ENCODE measurements at regions not wholly inside any gene's neighbourhood (a gene's known extent, or its start where the extent isn't known, plus 50 kb on each side); places are given as distances from the start of the nearest gene placed in this dataset.

DNA sequence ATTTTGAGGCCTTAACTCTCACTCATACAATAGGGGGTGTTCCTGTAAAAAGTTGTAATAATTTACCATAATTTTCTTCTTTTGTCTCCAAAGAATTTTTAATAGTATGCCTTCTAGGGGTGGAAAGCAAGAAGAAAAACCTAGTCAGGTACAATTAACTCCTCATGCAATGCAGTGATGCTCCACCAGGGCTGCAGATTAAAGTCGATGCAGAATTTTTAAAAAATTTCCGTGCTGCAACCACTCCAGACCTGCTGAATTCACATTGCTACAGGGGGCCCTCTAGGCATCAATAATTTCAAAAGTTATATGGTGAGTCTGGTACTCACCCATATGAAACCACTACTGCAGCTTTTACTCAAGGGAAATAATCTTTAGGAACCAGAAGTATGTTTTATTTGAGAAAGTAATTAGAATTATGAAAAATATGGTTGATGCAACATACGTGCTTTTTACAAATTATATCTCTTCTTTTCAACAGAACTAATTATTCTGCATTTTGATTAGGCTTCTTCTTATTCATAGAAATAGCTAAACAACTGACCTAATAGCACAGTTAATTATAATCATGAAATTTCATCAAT lies 353.2 kb downstream of the BCAT1 start:
- intact Hi-C loops (cut with micrococcal nuclease) = loop anchor here (5.0 kb wide), 5 partner anchors 33 to 242 kb away; no protein-coding TSS in a partner anchor
- Histone ChIP-seq H3K36me3 (replicated peaks in 1 of 2; ENCODE audit: control extremely low read depth in 1 of 2, control insufficient read depth in 1 of 2, extremely low read depth in 1 of 2, insufficient read depth in 2 of 2, low read length in 1 of 2) (no peaks in the 10 kb centered on the region), H4K20me1 (ENCODE audit: control insufficient read depth, insufficient read depth, low read length, poor library complexity, severe bottlenecking) (no peaks in the 10 kb centered on the region), H2AFZ (ENCODE audit: insufficient read depth, low read depth, low read length, poor library complexity, severe bottlenecking) (no peak overlapping the region), H3K27me3 (replicated peaks in 1 of 4; ENCODE audit: control extremely low read depth in 1 of 4, control insufficient read depth in 3 of 4, insufficient read depth in 4 of 4, low read length in 3 of 4) (no peaks in the 10 kb centered on the region), H3K4me3 (ENCODE audit: control extremely low read depth in 1 of 5, extremely low read depth in 1 of 5, insufficient read depth in 1 of 5, low read depth in 2 of 5, low read length in 4 of 5) (no peak overlapping the region), H3K27ac (ENCODE audit: low read length in 2 of 2) (no peak overlapping the region), H3K4me1 (ENCODE audit: control insufficient read depth in 2 of 2, insufficient read depth in 2 of 2, low read length in 2 of 2) (peaks cover 17 to 18% of the 10 kb centered on the region in 2 donors), H3K9ac (ENCODE audit: low read length) (no peak overlapping the region), H3K79me2 (ENCODE audit: control insufficient read depth, insufficient read depth, low read length) (no peaks in the 10 kb centered on the region), H3K4me2 (replicated peaks; ENCODE audit: low read depth, low read length, poor library complexity, severe bottlenecking) (no peak overlapping the region), H3K9me3 (ENCODE audit: control extremely low read depth in 1 of 3, control insufficient read depth in 2 of 3, insufficient read depth in 1 of 3, low read length in 2 of 3) (no peaks in the 10 kb centered on the region)
- 83% methylated on average over 1 of the region's 3 CpGs for WGBS (ENCODE audit: insufficient coverage)
- no peak for TF ChIP-seq EZH2 (IDR thresholded peaks at IDR 0.05; ENCODE audit: borderline replicate concordance, insufficient read depth, low read depth, low read length, poor library complexity, severe bottlenecking)
- peak; percentile 40 for TF ChIP-seq CTCF (IDR thresholded peaks at IDR 0.05)
- no peak overlapping the region for H3K4me3 Mint-ChIP-seq
- ATAC-seq (ENCODE audit: low read depth) (no peak), DNase-seq (no peak)
- H3K4me1 Mint-ChIP-seq = peaks cover 25% of the 10 kb centered on the region
- peaks cover 2% of the 10 kb centered on the region for H3K9me3 Mint-ChIP-seq (ENCODE audit: insufficient read depth)
- ChIA-PET CTCF (interaction anchor here (1.0 kb wide), 1 partner anchor 235 kb away, joined by 5 read pairs; no protein-coding TSS in a partner anchor), POLR2A (no interaction called here)
- no peak overlapping the region for H3K27ac Mint-ChIP-seq
- no peaks in the 10 kb centered on the region for H3K27me3 Mint-ChIP-seq

DNA sequence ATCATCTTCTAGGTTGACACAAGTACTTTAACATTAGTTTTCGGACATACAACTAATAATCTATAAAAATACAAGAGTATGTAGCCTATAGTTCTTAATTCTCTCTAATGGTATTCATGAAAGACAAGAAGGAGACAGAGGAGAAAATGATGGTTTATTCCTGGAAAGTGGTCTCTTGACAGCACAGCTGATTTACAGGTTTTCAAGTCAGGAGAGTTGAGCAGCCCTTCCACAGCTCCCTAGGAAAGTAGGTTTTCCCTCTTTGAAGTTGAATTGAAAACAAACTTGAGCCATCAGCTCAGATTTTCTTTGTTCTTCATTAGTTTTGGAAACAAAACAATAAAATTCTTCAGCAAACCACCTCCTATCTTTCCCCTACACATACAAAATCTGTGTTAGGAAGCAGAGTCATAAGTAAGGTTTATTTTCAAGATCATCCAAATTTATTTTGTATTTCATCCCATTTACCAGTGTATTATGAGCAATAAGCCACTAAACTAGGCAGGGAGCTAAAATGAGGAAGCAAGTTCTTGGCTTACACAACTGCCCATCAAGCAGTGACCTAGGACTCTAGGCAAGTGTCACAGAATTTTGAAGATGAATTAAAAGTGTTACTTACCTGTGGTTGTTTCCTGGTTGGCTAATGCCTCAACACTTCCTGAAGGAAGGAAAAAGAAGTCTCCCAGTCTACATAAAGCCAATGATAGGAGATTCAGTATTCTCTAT lies 357.0 kb downstream of the BCAT1 start:
- no peaks in the 10 kb centered on the region for H4K20me1 ChIP-seq (ENCODE audit: control insufficient read depth, insufficient read depth, low read length, poor library complexity, severe bottlenecking)
- H3K79me2 ChIP-seq (ENCODE audit: control insufficient read depth, insufficient read depth, low read length) = no peaks in the 10 kb centered on the region
- WGBS (ENCODE audit: insufficient coverage) = no CpG with 5 or more reads among the region's 1 CpG
- H3K27me3 ChIP-seq (replicated peaks in 1 of 4; ENCODE audit: control extremely low read depth in 1 of 4, control insufficient read depth in 3 of 4, insufficient read depth in 4 of 4, low read length in 3 of 4) = no peaks in the 10 kb centered on the region
- H3K27ac Mint-ChIP-seq = no peak overlapping the region
- no peak overlapping the region for H3K27ac ChIP-seq (ENCODE audit: low read length in 2 of 2)
- ATAC-seq (ENCODE audit: low read depth) (no peak), DNase-seq (no peak)
- no peak for TF ChIP-seq EZH2 (IDR thresholded peaks at IDR 0.05; ENCODE audit: borderline replicate concordance, insufficient read depth, low read depth, low read length, poor library complexity, severe bottlenecking)
- TF ChIP-seq CTCF (IDR thresholded peaks at IDR 0.05) = no peak
- H3K4me2 ChIP-seq (replicated peaks; ENCODE audit: low read depth, low read length, poor library complexity, severe bottlenecking) = no peak overlapping the region
- peaks cover 6% of the 10 kb centered on the region for H3K4me1 Mint-ChIP-seq
- no peak overlapping the region for H3K4me3 Mint-ChIP-seq
- H3K9ac ChIP-seq (ENCODE audit: low read length) = no peak overlapping the region
- H3K4me3 ChIP-seq (ENCODE audit: control extremely low read depth in 1 of 5, extremely low read depth in 1 of 5, insufficient read depth in 1 of 5, low read depth in 2 of 5, low read length in 4 of 5) = no peak overlapping the region
- H3K36me3 ChIP-seq (replicated peaks in 1 of 2; ENCODE audit: control extremely low read depth in 1 of 2, control insufficient read depth in 1 of 2, extremely low read depth in 1 of 2, insufficient read depth in 2 of 2, low read length in 1 of 2) = no peaks in the 10 kb centered on the region
- ChIA-PET CTCF (interaction anchor here (1.1 kb wide), 1 partner anchor 13 kb away, joined by 3 read pairs; no protein-coding TSS in a partner anchor), POLR2A (no interaction called here)
- intact Hi-C loops (cut with micrococcal nuclease) = no loop called here
- H3K9me3 ChIP-seq (ENCODE audit: control extremely low read depth in 1 of 3, control insufficient read depth in 2 of 3, insufficient read depth in 1 of 3, low read length in 2 of 3) = no peaks in the 10 kb centered on the region
- H3K9me3 Mint-ChIP-seq (ENCODE audit: insufficient read depth) = no peaks in the 10 kb centered on the region
- H3K27me3 Mint-ChIP-seq = no peaks in the 10 kb centered on the region
- H2AFZ ChIP-seq (ENCODE audit: insufficient read depth, low read depth, low read length, poor library complexity, severe bottlenecking) = no peak overlapping the region
- no peaks in the 10 kb centered on the region for H3K4me1 ChIP-seq (ENCODE audit: control insufficient read depth in 2 of 2, insufficient read depth in 2 of 2, low read length in 2 of 2)
